Memory B cell (primary cell): ENCODE measurements at regions not wholly inside any gene's neighbourhood (a gene's known extent, or its start where the extent isn't known, plus 50 kb on each side); places are given as distances from the start of the nearest gene placed in this dataset.

Experiments
- ATAC-seq: fragments of 150-1000 bp; cut with Tn5 transposase; 2 replicates; pipeline ENCODE4 v1.10.0; 2021; ENCODE audit warnings: low read depth, mild to moderate bottlenecking, moderate library complexity
- DNase-seq, 2 donors: peaks; one replicate each; pipeline ENCODE4 v3.0.0; 2022; ENCODE audit warnings: low spot score in 2 of 2
- H3K27ac Mint-ChIP-seq: one replicate; pipeline ENCODE4 v1.8.0; 2022; ENCODE audit warnings: mild to moderate bottlenecking, moderate library complexity, mixed read lengths
- H3K27me3 Mint-ChIP-seq: one replicate; pipeline ENCODE4 v1.8.0; 2022; ENCODE audit warnings: mixed read lengths
- H3K36me3 Mint-ChIP-seq: one replicate; pipeline ENCODE4 v1.8.0; 2022; ENCODE audit warnings: mild to moderate bottlenecking, mixed read lengths
- H3K4me1 Mint-ChIP-seq: one replicate; pipeline ENCODE4 v1.8.0; 2022; ENCODE audit warnings: mixed read lengths
- H3K4me3 Mint-ChIP-seq: one replicate; pipeline ENCODE4 v1.8.0; 2022; ENCODE audit warnings: mild to moderate bottlenecking, moderate library complexity, mixed read lengths
- H3K9me3 Mint-ChIP-seq: one replicate; pipeline ENCODE4 v1.8.0; 2022; ENCODE audit warnings: mixed read lengths

GRCh38 chr21:43301409-43302061, 125.4 kb downstream of the SIK1 start:
- Mint-ChIP-seq H3K9me3 (no peaks in the 10 kb centered on the region), H3K4me3 (no peak overlapping the region)

GRCh38 chr21:43300496-43301408, 126.2 kb downstream of the SIK1 start:
- no peak overlapping the region for H3K27ac Mint-ChIP-seq
- no peaks in the 10 kb centered on the region for H3K9me3 Mint-ChIP-seq
- H3K4me3 Mint-ChIP-seq: no peak overlapping the region
- peaks cover 24% of the 10 kb centered on the region for H3K4me1 Mint-ChIP-seq
- DNase-seq (no peak), ATAC-seq (no peak)
- H3K27me3 Mint-ChIP-seq: peaks cover 21% of the 10 kb centered on the region
- no peaks in the 10 kb centered on the region for H3K36me3 Mint-ChIP-seq

More at GRCh38 chr21:43301409-43302061, 125.4 kb downstream of the SIK1 start:
- Mint-ChIP-seq H3K36me3 (no peaks in the 10 kb centered on the region), H3K27me3 (peaks cover 19% of the 10 kb centered on the region), H3K4me1 (peaks cover 23% of the 10 kb centered on the region), H3K27ac (no peak overlapping the region)
- no peak for ATAC-seq
- no peak for DNase-seq

- ATAC-seq (no peak), DNase-seq (no peak)
- Mint-ChIP-seq H3K27me3 (peaks cover 28% of the 10 kb centered on the region), H3K36me3 (no peaks in the 10 kb centered on the region), H3K27ac (no peak overlapping the region), H3K9me3 (no peaks in the 10 kb centered on the region), H3K4me3 (no peak overlapping the region), H3K4me1 (peaks cover 35% of the 10 kb centered on the region)
These were observed 127.3 kb downstream of the SIK1 start for GRCh38 chr21:43299441-43300277.

- Mint-ChIP-seq H3K27me3 (peaks cover 29% of the 10 kb centered on the region), H3K4me3 (no peak overlapping the region), H3K36me3 (no peaks in the 10 kb centered on the region), H3K27ac (no peak overlapping the region), H3K4me1 (peaks cover 37% of the 10 kb centered on the region), H3K9me3 (no peaks in the 10 kb centered on the region)
- no peak for ATAC-seq
- no peak for DNase-seq
These were observed 128.1 kb downstream of the SIK1 start for GRCh38 chr21:43298546-43299440.

GRCh38 chr21:43297989-43298388, 128.9 kb downstream of the SIK1 start:
- Mint-ChIP-seq H3K27me3 (peaks cover 34% of the 10 kb centered on the region), H3K4me1 (peaks cover 34% of the 10 kb centered on the region), H3K9me3 (no peaks in the 10 kb centered on the region), H3K4me3 (no peak overlapping the region), H3K27ac (no peak overlapping the region), H3K36me3 (no peaks in the 10 kb centered on the region)
- DNase-seq (no peak), ATAC-seq (no peak)

GRCh38 chr21:43297391-43297981, 128.7 kb downstream of the CRYAA start:
- peak; percentile 7 for ATAC-seq
- Mint-ChIP-seq H3K4me3 (no peak overlapping the region), H3K27ac (no peak overlapping the region), H3K4me1 (peaks cover 34% of the 10 kb centered on the region), H3K27me3 (peaks cover 36% of the 10 kb centered on the region), H3K9me3 (no peaks in the 10 kb centered on the region), H3K36me3 (no peaks in the 10 kb centered on the region)
- DNase-seq: no peak

GRCh38 chr21:43295066-43295958, 126.5 kb downstream of the CRYAA start:
- no peak overlapping the region for H3K27ac Mint-ChIP-seq
- peak; percentile 61 for ATAC-seq
- no peak for DNase-seq
- peaks cover 42% of the 10 kb centered on the region for H3K4me1 Mint-ChIP-seq
- peaks cover 38% of the 10 kb centered on the region for H3K27me3 Mint-ChIP-seq
- no peaks in the 10 kb centered on the region for H3K9me3 Mint-ChIP-seq
- peak overlapping the region; percentile 46 for H3K4me3 Mint-ChIP-seq
- no peaks in the 10 kb centered on the region for H3K36me3 Mint-ChIP-seq

- ATAC-seq: no peak
- no peaks in the 10 kb centered on the region for H3K9me3 Mint-ChIP-seq
- H3K4me1 Mint-ChIP-seq: peaks cover 43% of the 10 kb centered on the region
- H3K27ac Mint-ChIP-seq: no peak overlapping the region
- H3K36me3 Mint-ChIP-seq: no peaks in the 10 kb centered on the region
- H3K27me3 Mint-ChIP-seq: peaks cover 38% of the 10 kb centered on the region
- DNase-seq: no peak
- H3K4me3 Mint-ChIP-seq: no peak overlapping the region
These were observed 125.5 kb downstream of the CRYAA start for GRCh38 chr21:43294194-43294902.

- H3K27me3 Mint-ChIP-seq: peaks cover 29% of the 10 kb centered on the region
- no peak overlapping the region for H3K27ac Mint-ChIP-seq
- no peaks in the 10 kb centered on the region for H3K9me3 Mint-ChIP-seq
- H3K36me3 Mint-ChIP-seq: no peaks in the 10 kb centered on the region
- no peak overlapping the region for H3K4me3 Mint-ChIP-seq
- no peak for DNase-seq
- peaks cover 36% of the 10 kb centered on the region for H3K4me1 Mint-ChIP-seq
- no peak for ATAC-seq
These were observed 124.0 kb downstream of the CRYAA start for GRCh38 chr21:43292866-43293142.

- no peak for DNase-seq
- peaks cover 29% of the 10 kb centered on the region for H3K27me3 Mint-ChIP-seq
These were observed 123.4 kb downstream of the CRYAA start for GRCh38 chr21:43292041-43292865.

GRCh38 chr21:43291347-43291950, 122.6 kb downstream of the CRYAA start:
- H3K4me1 Mint-ChIP-seq: peaks cover 31% of the 10 kb centered on the region
- no peak for DNase-seq
- no peaks in the 10 kb centered on the region for H3K36me3 Mint-ChIP-seq
- no peak for ATAC-seq
- no peaks in the 10 kb centered on the region for H3K9me3 Mint-ChIP-seq
- no peak overlapping the region for H3K27ac Mint-ChIP-seq
- peaks cover 24% of the 10 kb centered on the region for H3K27me3 Mint-ChIP-seq
- H3K4me3 Mint-ChIP-seq: no peak overlapping the region

More at GRCh38 chr21:43292041-43292865, 123.4 kb downstream of the CRYAA start:
- ATAC-seq: no peak
- Mint-ChIP-seq H3K4me3 (no peak overlapping the region), H3K9me3 (no peaks in the 10 kb centered on the region), H3K4me1 (peaks cover 35% of the 10 kb centered on the region), H3K27ac (no peak overlapping the region), H3K36me3 (no peaks in the 10 kb centered on the region)
